GM19239 (cell line): ENCODE measurements at regions not wholly inside any gene's neighbourhood (a gene's known extent, or its start where the extent isn't known, plus 50 kb on each side); places are given as distances from the start of the nearest gene placed in this dataset.
"Not testable (repeated sequence)": the region's sequence is repeated elsewhere in the genome, so short reads cannot be mapped to it uniquely, and the experiment has no call there.

Experiments used
- DNase-seq: peaks from one replicate; pipeline ENCODE4 v3.0.0; 2011; ENCODE audit warnings: low spot score; ENCODE audit not compliant: insufficient read length
- FAIRE-seq: peaks from 2 replicates; lab custom pipeline; 2011; peaks lifted over from hg19 to GRCh38; lab: Jason Lieb, UNC

- DNase-seq (no peak), FAIRE-seq (no peak)
Measured at GRCh38 chr3:110679285-110679684, 392.3 kb upstream of the NECTIN3 start.

GRCh38 chr3:110680450-110680849, 391.2 kb upstream of the NECTIN3 start:
- DNase-seq (no peak), FAIRE-seq (no peak)

GRCh38 chr3:110684466-110684865, 387.1 kb upstream of the NECTIN3 start:
- FAIRE-seq (no peak), DNase-seq (no peak)

- no peak for DNase-seq
- no peak for FAIRE-seq
Measured at GRCh38 chr3:110685630-110686029, 386.0 kb upstream of the NECTIN3 start.

- FAIRE-seq (no peak), DNase-seq (no peak)
Measured at GRCh38 chr3:110686701-110687100, 384.9 kb upstream of the NECTIN3 start.

- no peak for DNase-seq
- no peak for FAIRE-seq
Measured at GRCh38 chr3:110687138-110687537, 384.5 kb upstream of the NECTIN3 start.

GRCh38 chr3:110697961-110698360, 373.7 kb upstream of the NECTIN3 start:
- FAIRE-seq, result no peak
- no peak for DNase-seq

GRCh38 chr3:110704332-110704731, 367.3 kb upstream of the NECTIN3 start:
- not testable (repeated sequence) for DNase-seq, FAIRE-seq

- no peak for DNase-seq
- no peak for FAIRE-seq
Measured at GRCh38 chr3:110708156-110708555, 363.5 kb upstream of the NECTIN3 start.

- FAIRE-seq, result no peak
- no peak for DNase-seq
Measured at GRCh38 chr3:110710156-110710555, 361.5 kb upstream of the NECTIN3 start.

GRCh38 chr3:110710603-110711002, 361.0 kb upstream of the NECTIN3 start:
- FAIRE-seq (no peak), DNase-seq (no peak)

- FAIRE-seq, result no peak
- no peak for DNase-seq
Measured at GRCh38 chr3:110711130-110711832, 360.3 kb upstream of the NECTIN3 start.

GRCh38 chr3:110711851-110712516, 359.6 kb upstream of the NECTIN3 start:
- FAIRE-seq (no peak), DNase-seq (no peak)

GRCh38 chr3:110727056-110727455, 344.6 kb upstream of the NECTIN3 start:
- no peak for FAIRE-seq
- DNase-seq, result no peak

- DNase-seq, result no peak
- no peak for FAIRE-seq
Measured at GRCh38 chr3:110731148-110731547, 340.5 kb upstream of the NECTIN3 start.

GRCh38 chr3:110732420-110732819, 339.2 kb upstream of the NECTIN3 start:
- DNase-seq (no peak), FAIRE-seq (no peak)

GRCh38 chr3:110733045-110733444, 338.6 kb upstream of the NECTIN3 start:
- no peak for FAIRE-seq
- no peak for DNase-seq

- no peak for FAIRE-seq
- DNase-seq, result no peak
Measured at GRCh38 chr3:110734524-110734923, 337.1 kb upstream of the NECTIN3 start.

- FAIRE-seq (no peak), DNase-seq (no peak)
Measured at GRCh38 chr3:110736332-110736731, 335.3 kb upstream of the NECTIN3 start.

GRCh38 chr3:110738531-110738930, 333.1 kb upstream of the NECTIN3 start:
- no peak for FAIRE-seq
- no peak for DNase-seq

GRCh38 chr3:110741891-110742290, 329.7 kb upstream of the NECTIN3 start:
- DNase-seq, result no peak
- FAIRE-seq, result no peak

- FAIRE-seq (no peak), DNase-seq (no peak)
Measured at GRCh38 chr3:110743202-110743601, 328.4 kb upstream of the NECTIN3 start.
